ENCODE measurements at regions not wholly inside any gene's neighbourhood (a gene's known extent, or its start where the extent isn't known, plus 50 kb on each side); places are given as distances from the start of the nearest gene placed in this dataset.

DNA sequence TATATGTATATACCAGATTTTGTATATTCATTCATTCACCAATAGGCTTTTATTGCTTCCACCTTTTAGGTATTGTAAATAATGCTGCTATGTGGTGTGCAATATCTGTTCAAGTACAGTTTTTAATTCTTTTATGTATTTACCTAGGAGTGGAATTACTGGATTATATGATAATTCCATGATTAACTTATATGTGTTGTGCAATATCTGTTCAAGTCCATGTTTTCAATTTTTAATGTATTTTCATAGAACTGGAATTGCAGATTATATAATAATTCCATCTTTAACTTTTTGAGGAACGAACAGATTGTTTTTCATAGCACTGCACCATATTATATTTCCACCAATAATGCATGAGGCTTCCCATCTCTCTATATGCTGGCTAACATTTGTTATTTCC is 50.6 kb upstream of the L3MBTL4 start:
- H3K4me3 ChIP-seq (ENCODE audit: low read length): no peak overlapping the region
- WGBS: 77% methylated on average over 1 of the region's 1 CpG
- intact Hi-C loops (cut with DNase I): no loop called here
- no peak for DNase-seq
- no peak overlapping the region for H3K27ac ChIP-seq (ENCODE audit: low read length)
- H3K4me1 ChIP-seq (ENCODE audit: control insufficient read depth, insufficient read depth, low read length): no peaks in the 10 kb centered on the region
- no peaks in the 10 kb centered on the region for H3K27me3 ChIP-seq (ENCODE audit: control insufficient read depth, insufficient read depth)
- ATAC-seq: no peak
- H3K9me3 ChIP-seq (ENCODE audit: control insufficient read depth, low read length): no peaks in the 10 kb centered on the region

GRCh38 chr18:6476190-6476589 is 61.5 kb upstream of the L3MBTL4 start:
- Histone ChIP-seq H3K4me1 (ENCODE audit: control insufficient read depth, insufficient read depth, low read length) (no peaks in the 10 kb centered on the region), H3K4me3 (ENCODE audit: low read length) (no peak overlapping the region), H3K27me3 (ENCODE audit: control insufficient read depth, insufficient read depth) (no peaks in the 10 kb centered on the region), H3K27ac (ENCODE audit: low read length) (no peak overlapping the region), H3K9me3 (ENCODE audit: control insufficient read depth, low read length) (no peaks in the 10 kb centered on the region)
- ATAC-seq (no peak), DNase-seq (no peak)
- 63% methylated on average over 1 of the region's 1 CpG for WGBS
- intact Hi-C loops (cut with DNase I): no loop called here

- H3K27me3 ChIP-seq (ENCODE audit: control insufficient read depth, insufficient read depth): no peaks in the 10 kb centered on the region
- H3K27ac ChIP-seq (ENCODE audit: low read length): no peak overlapping the region
- no peaks in the 10 kb centered on the region for H3K9me3 ChIP-seq (ENCODE audit: control insufficient read depth, low read length)
- intact Hi-C loops (cut with DNase I): no loop called here
- ATAC-seq (no peak), DNase-seq (no peak)
- no peak overlapping the region for H3K4me3 ChIP-seq (ENCODE audit: low read length)
- no peaks in the 10 kb centered on the region for H3K4me1 ChIP-seq (ENCODE audit: control insufficient read depth, insufficient read depth, low read length)
- WGBS: 97% methylated on average over 2 of the region's 2 CpGs
Measured at GRCh38 chr18:6476880-6477279, 62.2 kb upstream of the L3MBTL4 start.

DNA sequence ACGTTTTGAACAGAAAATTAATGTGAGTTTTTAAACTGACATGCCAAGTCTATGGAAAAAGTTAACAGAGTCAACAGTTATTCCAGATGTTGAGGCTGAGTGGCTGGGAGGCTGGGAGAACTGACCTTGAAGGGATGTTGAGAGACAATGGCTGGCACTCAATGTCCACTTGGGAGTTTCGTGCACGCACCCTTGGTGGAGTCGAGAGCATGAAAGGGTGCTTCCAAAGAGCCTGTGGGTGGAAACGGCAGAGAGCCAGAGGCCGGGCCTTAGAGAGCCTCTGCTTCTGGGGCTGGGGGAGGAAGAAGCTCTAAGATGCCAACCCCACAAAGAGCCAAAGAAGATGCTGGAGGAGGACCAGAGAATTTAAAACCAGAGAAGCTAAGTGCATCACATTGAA is 63.4 kb upstream of the L3MBTL4 start:
- ATAC-seq: no peak
- DNase-seq: peak in 1 of 3 donors; percentile 9
- Histone ChIP-seq H3K9me3 (ENCODE audit: control insufficient read depth, low read length) (no peaks in the 10 kb centered on the region), H3K27ac (ENCODE audit: low read length) (no peak overlapping the region), H3K4me3 (ENCODE audit: low read length) (no peak overlapping the region), H3K4me1 (ENCODE audit: control insufficient read depth, insufficient read depth, low read length) (no peaks in the 10 kb centered on the region), H3K27me3 (ENCODE audit: control insufficient read depth, insufficient read depth) (no peaks in the 10 kb centered on the region)
- 44% methylated on average over 6 of the region's 6 CpGs for WGBS
- intact Hi-C loops (cut with DNase I): no loop called here

DNA sequence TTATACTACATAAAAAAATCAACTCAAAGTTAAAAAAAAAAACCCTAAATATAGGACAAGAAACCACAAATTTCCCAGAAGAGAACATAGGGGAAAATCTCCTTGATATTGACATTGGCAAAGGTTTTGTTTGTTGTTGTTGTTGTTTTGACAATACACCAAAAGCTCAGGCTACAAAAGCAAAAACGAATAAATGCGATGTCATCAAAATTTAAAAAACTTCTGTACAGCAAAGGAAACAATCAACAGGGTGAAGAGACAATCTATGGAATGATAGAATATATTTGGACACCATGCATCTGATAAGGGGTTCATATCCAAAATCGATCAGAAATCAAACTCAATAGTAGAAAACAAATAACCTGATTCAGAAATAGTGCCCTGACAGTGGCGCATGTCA is 65.0 kb upstream of the L3MBTL4 start:
- no peak for DNase-seq
- Histone ChIP-seq H3K4me1 (ENCODE audit: control insufficient read depth, insufficient read depth, low read length) (no peaks in the 10 kb centered on the region), H3K9me3 (ENCODE audit: control insufficient read depth, low read length) (no peaks in the 10 kb centered on the region), H3K27me3 (ENCODE audit: control insufficient read depth, insufficient read depth) (no peaks in the 10 kb centered on the region), H3K27ac (ENCODE audit: low read length) (no peak overlapping the region), H3K4me3 (ENCODE audit: low read length) (no peak overlapping the region)
- ATAC-seq: no peak
- intact Hi-C loops (cut with DNase I): loop anchor here in 3 of 4 donors (5.0 to 10.0 kb wide), 2 partner anchors 602 to 605 kb away; no protein-coding TSS in a partner anchor
- WGBS: 93% methylated on average over 4 of the region's 4 CpGs

DNA sequence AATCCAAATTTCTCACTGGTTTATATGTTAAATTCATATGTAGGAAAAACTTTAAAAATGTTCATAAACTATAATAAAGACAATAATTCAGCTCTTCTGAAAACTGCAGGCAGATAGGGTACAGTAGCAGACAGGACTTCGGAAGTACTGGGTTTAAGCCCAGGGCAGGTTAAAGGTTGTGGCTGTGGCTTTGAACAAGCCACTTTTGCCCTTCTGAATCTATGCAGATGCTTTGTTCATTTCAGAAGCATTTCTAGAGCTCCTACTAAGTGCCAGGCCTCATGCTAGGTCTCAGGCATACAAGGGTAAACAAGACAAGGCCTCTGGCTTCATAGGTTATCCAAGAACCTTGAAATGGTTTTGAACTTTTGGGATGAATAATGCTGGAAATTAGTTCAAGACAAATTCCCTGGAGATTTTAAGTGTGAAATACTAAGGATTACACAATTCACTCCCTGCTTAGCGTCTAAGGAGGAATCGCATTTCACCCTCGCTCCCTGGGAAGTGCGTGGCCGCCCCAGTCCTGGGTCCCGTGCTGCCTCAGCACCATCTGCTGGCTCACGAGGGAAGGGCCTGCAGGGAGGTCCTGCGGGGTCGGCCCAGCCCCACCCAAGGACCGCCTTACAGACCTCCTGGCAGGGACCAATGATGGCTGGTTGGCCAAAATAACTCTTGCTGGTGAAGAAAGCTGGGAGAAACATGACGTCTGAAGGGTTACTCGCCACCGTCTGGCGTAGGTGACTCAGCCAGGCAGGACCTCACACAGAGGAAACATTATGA is 67.7 kb upstream of the L3MBTL4 start:
- intact Hi-C loops (cut with DNase I): loop anchor here in 3 of 4 donors (5.0 to 10.0 kb wide), 2 partner anchors 605 to 608 kb away; no protein-coding TSS in a partner anchor
- no peaks in the 10 kb centered on the region for H3K27me3 ChIP-seq (ENCODE audit: control insufficient read depth, insufficient read depth)
- H3K27ac ChIP-seq (ENCODE audit: low read length): no peak overlapping the region
- no peak overlapping the region for H3K4me3 ChIP-seq (ENCODE audit: low read length)
- no peaks in the 10 kb centered on the region for H3K9me3 ChIP-seq (ENCODE audit: control insufficient read depth, low read length)
- 11% methylated on average over 15 of the region's 15 CpGs for WGBS
- ATAC-seq (peak; percentile 99 to 100), DNase-seq (peak; percentile 90 to 93 (median 92))
- H3K4me1 ChIP-seq (ENCODE audit: control insufficient read depth, insufficient read depth, low read length): no peaks in the 10 kb centered on the region

DNA sequence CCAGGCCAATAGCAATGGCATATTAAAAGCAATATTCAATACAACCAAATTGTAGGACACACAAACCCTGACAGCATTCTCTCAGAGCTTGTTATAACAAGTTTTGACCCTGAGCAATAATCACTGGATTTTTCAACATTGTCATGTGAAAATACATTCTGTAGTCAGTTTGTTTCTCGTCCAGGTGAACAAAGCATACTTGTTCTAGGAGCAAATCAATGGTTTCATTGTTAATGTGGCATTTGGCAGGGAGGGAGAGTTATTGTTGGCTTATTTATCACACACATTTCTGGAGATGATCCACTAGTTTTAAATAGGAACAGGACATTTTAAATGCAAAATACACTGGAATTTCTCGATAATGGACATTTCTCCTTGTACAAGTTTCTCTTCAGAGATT is 69.9 kb upstream of the L3MBTL4 start:
- no peak overlapping the region for H3K4me3 ChIP-seq (ENCODE audit: low read length)
- no peaks in the 10 kb centered on the region for H3K27me3 ChIP-seq (ENCODE audit: control insufficient read depth, insufficient read depth)
- H3K27ac ChIP-seq (ENCODE audit: low read length): no peak overlapping the region
- DNase-seq (no peak), ATAC-seq (no peak)
- H3K4me1 ChIP-seq (ENCODE audit: control insufficient read depth, insufficient read depth, low read length): no peaks in the 10 kb centered on the region
- intact Hi-C loops (cut with DNase I): loop anchor here (2.0 to 10.0 kb wide), 3 partner anchors 606 to 610 kb away; no protein-coding TSS in a partner anchor
- 54% methylated on average over 2 of the region's 2 CpGs for WGBS
- no peaks in the 10 kb centered on the region for H3K9me3 ChIP-seq (ENCODE audit: control insufficient read depth, low read length)

- no peak overlapping the region for H3K4me3 ChIP-seq (ENCODE audit: low read length)
- DNase-seq (no peak), ATAC-seq (no peak)
- intact Hi-C loops (cut with DNase I): loop anchor here in 1 of 4 donors (10.0 kb wide), 1 partner anchor 612 kb away; no protein-coding TSS in a partner anchor
- no peaks in the 10 kb centered on the region for H3K9me3 ChIP-seq (ENCODE audit: control insufficient read depth, low read length)
- no peaks in the 10 kb centered on the region for H3K27me3 ChIP-seq (ENCODE audit: control insufficient read depth, insufficient read depth)
- no peaks in the 10 kb centered on the region for H3K4me1 ChIP-seq (ENCODE audit: control insufficient read depth, insufficient read depth, low read length)
- WGBS: 44% methylated on average over 3 of the region's 3 CpGs
- H3K27ac ChIP-seq (ENCODE audit: low read length): no peak overlapping the region
Measured at GRCh38 chr18:6486313-6486712, 71.6 kb upstream of the L3MBTL4 start.

GRCh38 chr18:6486764-6487426 is 72.2 kb upstream of the L3MBTL4 start:
- DNase-seq: no peak
- WGBS: 86% methylated on average over 5 of the region's 5 CpGs
- Histone ChIP-seq H3K4me3 (ENCODE audit: low read length) (no peak overlapping the region), H3K9me3 (ENCODE audit: control insufficient read depth, low read length) (no peaks in the 10 kb centered on the region), H3K4me1 (ENCODE audit: control insufficient read depth, insufficient read depth, low read length) (no peaks in the 10 kb centered on the region), H3K27me3 (ENCODE audit: control insufficient read depth, insufficient read depth) (no peaks in the 10 kb centered on the region), H3K27ac (ENCODE audit: low read length) (no peak overlapping the region)
- intact Hi-C loops (cut with DNase I): loop anchor here in 1 of 4 donors (10.0 kb wide), 1 partner anchor 612 kb away; no protein-coding TSS in a partner anchor
- ATAC-seq: no peak

- no peaks in the 10 kb centered on the region for H3K4me1 ChIP-seq (ENCODE audit: control insufficient read depth, insufficient read depth, low read length)
- no peaks in the 10 kb centered on the region for H3K27me3 ChIP-seq (ENCODE audit: control insufficient read depth, insufficient read depth)
- intact Hi-C loops (cut with DNase I): loop anchor here in 1 of 4 donors (10.0 kb wide), 1 partner anchor 613 kb away; no protein-coding TSS in a partner anchor
- H3K27ac ChIP-seq (ENCODE audit: low read length): no peak overlapping the region
- ATAC-seq (no peak), DNase-seq (no peak)
- no peak overlapping the region for H3K4me3 ChIP-seq (ENCODE audit: low read length)
- WGBS: 88% methylated on average over 1 of the region's 1 CpG
- no peaks in the 10 kb centered on the region for H3K9me3 ChIP-seq (ENCODE audit: control insufficient read depth, low read length)
Measured at GRCh38 chr18:6487968-6488367, 73.3 kb upstream of the L3MBTL4 start.

DNA sequence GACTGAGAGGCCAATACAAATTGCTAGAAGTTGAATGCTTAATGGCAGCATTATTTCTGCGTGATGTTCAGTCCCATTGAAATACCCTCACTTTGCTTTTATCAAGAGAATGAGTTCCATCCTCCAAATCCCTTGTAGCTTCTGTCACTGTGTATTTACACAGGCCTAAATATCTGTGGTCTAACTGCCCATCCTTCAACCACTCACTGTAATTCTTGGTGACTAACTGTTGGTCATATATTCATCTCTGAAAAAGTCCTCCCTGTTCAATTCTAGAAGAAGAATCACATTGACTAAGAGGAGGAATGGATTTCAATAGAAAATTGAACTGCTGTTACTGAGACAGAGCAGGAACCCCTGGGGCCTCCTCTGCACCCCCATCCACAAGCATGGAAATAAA is 74.2 kb upstream of the L3MBTL4 start:
- Histone ChIP-seq H3K27ac (ENCODE audit: low read length) (no peak overlapping the region), H3K27me3 (ENCODE audit: control insufficient read depth, insufficient read depth) (no peaks in the 10 kb centered on the region), H3K4me3 (ENCODE audit: low read length) (no peak overlapping the region), H3K9me3 (ENCODE audit: control insufficient read depth, low read length) (no peaks in the 10 kb centered on the region), H3K4me1 (ENCODE audit: control insufficient read depth, insufficient read depth, low read length) (no peaks in the 10 kb centered on the region)
- intact Hi-C loops (cut with DNase I): loop anchor here in 1 of 4 donors (10.0 kb wide), 1 partner anchor 614 kb away; no protein-coding TSS in a partner anchor
- no peak for ATAC-seq
- 95% methylated on average over 1 of the region's 1 CpG for WGBS
- no peak for DNase-seq
